Neural cell (in vitro differentiated cells): ENCODE measurements at regions not wholly inside any gene's neighbourhood (a gene's known extent, or its start where the extent isn't known, plus 50 kb on each side); places are given as distances from the start of the nearest gene placed in this dataset.

Experiments used
- EZH2 ChIP-seq: fragments of 200-600, 300-800 bp; shearing (Covaris generic), sonication (generic); IDR thresholded peaks from 2 replicates; pipeline ENCODE4 v1.6.1; 2014; ENCODE audit warnings: antibody characterized with exemption, low read length, borderline replicate concordance, mild to moderate bottlenecking; ENCODE audit not compliant: insufficient read depth, poor library complexity, severe bottlenecking
- POLR2AphosphoS5 ChIP-seq: IDR thresholded peaks from 2 replicates; pipeline ENCODE4 v1.6.1; 2012
- TF ChIP-seq, protein P1 (sequence below): IDR thresholded peaks from 2 replicates; pipeline ENCODE4 v1.6.1; 2012; ENCODE audit warnings: borderline replicate concordance
- TF ChIP-seq, protein P2 (sequence below): fragments of 450-650 bp; IDR thresholded peaks from 2 replicates; pipeline ENCODE4 v1.5.1; 2014; ENCODE audit warnings: antibody characterized with exemption, mild to moderate bottlenecking, moderate library complexity; ENCODE audit not compliant: poor library complexity, severe bottlenecking

DNA sequence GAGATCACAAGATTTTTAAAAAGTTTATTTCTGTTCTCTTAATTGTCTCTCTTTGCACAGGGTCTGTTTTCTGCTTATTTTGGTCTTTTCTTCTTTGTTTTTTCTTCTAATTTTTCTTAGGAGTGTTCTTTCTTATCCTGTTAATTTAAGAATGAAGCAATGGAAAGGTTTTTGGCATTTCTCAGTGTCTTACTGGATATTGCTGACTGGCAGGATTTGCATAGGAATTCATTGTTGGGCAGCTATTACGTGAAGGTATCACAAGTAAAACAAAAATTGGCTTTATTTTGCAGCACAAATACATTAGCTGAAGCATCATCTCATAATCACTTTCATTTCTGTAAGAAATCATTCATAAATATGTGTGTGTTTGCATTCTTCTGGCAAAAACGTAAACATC lies 566.9 kb upstream of the CDH6 start:
- TF ChIP-seq, protein P1, sequence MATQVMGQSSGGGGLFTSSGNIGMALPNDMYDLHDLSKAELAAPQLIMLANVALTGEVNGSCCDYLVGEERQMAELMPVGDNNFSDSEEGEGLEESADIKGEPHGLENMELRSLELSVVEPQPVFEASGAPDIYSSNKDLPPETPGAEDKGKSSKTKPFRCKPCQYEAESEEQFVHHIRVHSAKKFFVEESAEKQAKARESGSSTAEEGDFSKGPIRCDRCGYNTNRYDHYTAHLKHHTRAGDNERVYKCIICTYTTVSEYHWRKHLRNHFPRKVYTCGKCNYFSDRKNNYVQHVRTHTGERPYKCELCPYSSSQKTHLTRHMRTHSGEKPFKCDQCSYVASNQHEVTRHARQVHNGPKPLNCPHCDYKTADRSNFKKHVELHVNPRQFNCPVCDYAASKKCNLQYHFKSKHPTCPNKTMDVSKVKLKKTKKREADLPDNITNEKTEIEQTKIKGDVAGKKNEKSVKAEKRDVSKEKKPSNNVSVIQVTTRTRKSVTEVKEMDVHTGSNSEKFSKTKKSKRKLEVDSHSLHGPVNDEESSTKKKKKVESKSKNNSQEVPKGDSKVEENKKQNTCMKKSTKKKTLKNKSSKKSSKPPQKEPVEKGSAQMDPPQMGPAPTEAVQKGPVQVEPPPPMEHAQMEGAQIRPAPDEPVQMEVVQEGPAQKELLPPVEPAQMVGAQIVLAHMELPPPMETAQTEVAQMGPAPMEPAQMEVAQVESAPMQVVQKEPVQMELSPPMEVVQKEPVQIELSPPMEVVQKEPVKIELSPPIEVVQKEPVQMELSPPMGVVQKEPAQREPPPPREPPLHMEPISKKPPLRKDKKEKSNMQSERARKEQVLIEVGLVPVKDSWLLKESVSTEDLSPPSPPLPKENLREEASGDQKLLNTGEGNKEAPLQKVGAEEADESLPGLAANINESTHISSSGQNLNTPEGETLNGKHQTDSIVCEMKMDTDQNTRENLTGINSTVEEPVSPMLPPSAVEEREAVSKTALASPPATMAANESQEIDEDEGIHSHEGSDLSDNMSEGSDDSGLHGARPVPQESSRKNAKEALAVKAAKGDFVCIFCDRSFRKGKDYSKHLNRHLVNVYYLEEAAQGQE = no peak
- TF ChIP-seq EZH2 (no peak), POLR2AphosphoS5 (no peak)
- TF ChIP-seq, protein P2, sequence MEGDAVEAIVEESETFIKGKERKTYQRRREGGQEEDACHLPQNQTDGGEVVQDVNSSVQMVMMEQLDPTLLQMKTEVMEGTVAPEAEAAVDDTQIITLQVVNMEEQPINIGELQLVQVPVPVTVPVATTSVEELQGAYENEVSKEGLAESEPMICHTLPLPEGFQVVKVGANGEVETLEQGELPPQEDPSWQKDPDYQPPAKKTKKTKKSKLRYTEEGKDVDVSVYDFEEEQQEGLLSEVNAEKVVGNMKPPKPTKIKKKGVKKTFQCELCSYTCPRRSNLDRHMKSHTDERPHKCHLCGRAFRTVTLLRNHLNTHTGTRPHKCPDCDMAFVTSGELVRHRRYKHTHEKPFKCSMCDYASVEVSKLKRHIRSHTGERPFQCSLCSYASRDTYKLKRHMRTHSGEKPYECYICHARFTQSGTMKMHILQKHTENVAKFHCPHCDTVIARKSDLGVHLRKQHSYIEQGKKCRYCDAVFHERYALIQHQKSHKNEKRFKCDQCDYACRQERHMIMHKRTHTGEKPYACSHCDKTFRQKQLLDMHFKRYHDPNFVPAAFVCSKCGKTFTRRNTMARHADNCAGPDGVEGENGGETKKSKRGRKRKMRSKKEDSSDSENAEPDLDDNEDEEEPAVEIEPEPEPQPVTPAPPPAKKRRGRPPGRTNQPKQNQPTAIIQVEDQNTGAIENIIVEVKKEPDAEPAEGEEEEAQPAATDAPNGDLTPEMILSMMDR = no peak
